Natural killer cell (primary cell): ENCODE measurements at regions not wholly inside any gene's neighbourhood (a gene's known extent, or its start where the extent isn't known, plus 50 kb on each side); places are given as distances from the start of the nearest gene placed in this dataset.

Source experiments
- ATAC-seq, 3 donors: fragments of 150-1000 bp in 2 of 3; fragments of 200-7000 bp in 1 of 3; cut with Tn5 transposase; 1 replicate in 1 of 3; 2 replicates in 2 of 3; pipeline ENCODE4 v1.10.0; 2021; ENCODE audit warnings: mild to moderate bottlenecking in 2 of 3, moderate library complexity in 2 of 3
- DNase-seq, 2 donors: peaks; one replicate each; pipeline versions ENCODE4 v3.0.0 to v3.0.0-alpha.2; 2013 to 2021; ENCODE audit warnings: mixed read lengths in 1 of 2
- H3K27ac ChIP-seq: one replicate; pipeline ENCODE4 v1.5.1; 2013; ENCODE audit warnings: mild to moderate bottlenecking, low read length
- H3K27me3 ChIP-seq: one replicate; pipeline ENCODE4 v1.6.1; 2013; ENCODE audit warnings: low read length; ENCODE audit not compliant: control insufficient read depth, insufficient read depth
- H3K36me3 ChIP-seq: one replicate; pipeline ENCODE4 v1.6.1; 2013; ENCODE audit warnings: low read length; ENCODE audit not compliant: control insufficient read depth, insufficient read depth
- H3K4me1 ChIP-seq: one replicate; pipeline ENCODE4 v1.6.1; 2013; ENCODE audit warnings: low read length; ENCODE audit not compliant: control insufficient read depth, insufficient read depth
- H3K4me3 ChIP-seq: one replicate; pipeline ENCODE4 v1.5.1; 2013; ENCODE audit warnings: low read length
- H3K9me3 ChIP-seq: one replicate; pipeline ENCODE4 v1.6.1; 2013; ENCODE audit warnings: low read length; ENCODE audit not compliant: control insufficient read depth, insufficient read depth
- H3K27ac Mint-ChIP-seq, 2 donors: one replicate each; pipeline ENCODE4 v1.8.0; 2022; ENCODE audit warnings: mild to moderate bottlenecking in 2 of 2, mixed read lengths in 2 of 2, moderate library complexity in 1 of 2
- H3K27me3 Mint-ChIP-seq, 2 donors: one replicate each; pipeline ENCODE4 v1.8.0; 2022; ENCODE audit warnings: low read depth in 2 of 2, mixed read lengths in 2 of 2
- H3K36me3 Mint-ChIP-seq: one replicate; pipeline ENCODE4 v1.8.0; 2022; ENCODE audit warnings: mixed read lengths
- H3K4me1 Mint-ChIP-seq, 2 donors: one replicate each; pipeline ENCODE4 v1.8.0; 2022; ENCODE audit warnings: mixed read lengths in 2 of 2
- H3K4me3 Mint-ChIP-seq: one replicate; pipeline ENCODE4 v1.8.0; 2022; ENCODE audit warnings: mild to moderate bottlenecking, moderate library complexity, mixed read lengths
- H3K9me3 Mint-ChIP-seq, 2 donors: one replicate each; pipeline ENCODE4 v1.8.0; 2022; ENCODE audit warnings: mixed read lengths in 2 of 2
- WGBS: methylation state at CpG from one replicate; pipeline ENCODE4 v1.1.7; 2013; ENCODE audit warnings: missing lambda C conversion rate; ENCODE audit not compliant: insufficient coverage; 5-methylcytosine and 5-hydroxymethylcytosine counted together
- intact Hi-C: fragments of 100-400 bp; cut with micrococcal nuclease; formaldehyde crosslinking; loops from one replicate; pipeline ENCODE4 v1.14.2; 2022
- TF ChIP-seq, protein P1 (sequence below): fragments of 200-600 bp; IDR thresholded peaks from one replicate; pipeline ENCODE4 v1.8.0; 2022; ENCODE audit warnings: antibody characterized with exemption

DNA sequence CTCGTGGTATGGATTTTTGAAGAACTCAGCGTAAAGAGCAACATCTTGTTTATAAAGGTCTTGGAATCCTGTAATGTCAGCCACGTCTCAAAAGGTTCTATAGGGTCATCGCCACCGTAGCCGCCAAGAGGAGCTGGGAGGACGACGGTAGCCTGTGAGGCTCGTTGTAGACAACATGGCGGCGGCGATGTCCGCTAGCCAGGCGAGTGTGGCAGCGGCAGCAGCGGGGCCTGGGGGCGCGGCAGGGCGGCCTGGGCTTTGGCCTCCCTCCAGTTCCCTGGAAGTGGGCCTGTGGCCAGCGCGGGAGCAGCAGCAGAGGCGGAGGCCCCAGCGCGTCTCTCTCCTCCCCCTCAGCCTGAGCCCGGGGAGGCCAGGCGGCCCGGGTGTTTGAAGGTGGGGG, 143.5 kb upstream of the PBDC1 start:
- H3K4me1 Mint-ChIP-seq = no peaks in the 10 kb centered on the region
- H3K27ac Mint-ChIP-seq = no peak overlapping the region
- Histone ChIP-seq H3K4me1 (no peaks in the 10 kb centered on the region), H3K4me3 (no peak overlapping the region), H3K27ac (no peak overlapping the region), H3K27me3 (no peaks in the 10 kb centered on the region), H3K9me3 (no peaks in the 10 kb centered on the region), H3K36me3 (no peaks in the 10 kb centered on the region)
- ATAC-seq (no peak), DNase-seq (no peak)
- TF ChIP-seq, protein P1, sequence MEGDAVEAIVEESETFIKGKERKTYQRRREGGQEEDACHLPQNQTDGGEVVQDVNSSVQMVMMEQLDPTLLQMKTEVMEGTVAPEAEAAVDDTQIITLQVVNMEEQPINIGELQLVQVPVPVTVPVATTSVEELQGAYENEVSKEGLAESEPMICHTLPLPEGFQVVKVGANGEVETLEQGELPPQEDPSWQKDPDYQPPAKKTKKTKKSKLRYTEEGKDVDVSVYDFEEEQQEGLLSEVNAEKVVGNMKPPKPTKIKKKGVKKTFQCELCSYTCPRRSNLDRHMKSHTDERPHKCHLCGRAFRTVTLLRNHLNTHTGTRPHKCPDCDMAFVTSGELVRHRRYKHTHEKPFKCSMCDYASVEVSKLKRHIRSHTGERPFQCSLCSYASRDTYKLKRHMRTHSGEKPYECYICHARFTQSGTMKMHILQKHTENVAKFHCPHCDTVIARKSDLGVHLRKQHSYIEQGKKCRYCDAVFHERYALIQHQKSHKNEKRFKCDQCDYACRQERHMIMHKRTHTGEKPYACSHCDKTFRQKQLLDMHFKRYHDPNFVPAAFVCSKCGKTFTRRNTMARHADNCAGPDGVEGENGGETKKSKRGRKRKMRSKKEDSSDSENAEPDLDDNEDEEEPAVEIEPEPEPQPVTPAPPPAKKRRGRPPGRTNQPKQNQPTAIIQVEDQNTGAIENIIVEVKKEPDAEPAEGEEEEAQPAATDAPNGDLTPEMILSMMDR = no peak
- peaks cover 3 to 8% of the 10 kb centered on the region in 2 donors for H3K27me3 Mint-ChIP-seq
- H3K9me3 Mint-ChIP-seq = no peaks in the 10 kb centered on the region
- intact Hi-C loops = no loop called here
- WGBS = 96% methylated on average over 21 of the region's 27 CpGs
- no peak overlapping the region for H3K4me3 Mint-ChIP-seq
- H3K36me3 Mint-ChIP-seq = no peaks in the 10 kb centered on the region

DNA sequence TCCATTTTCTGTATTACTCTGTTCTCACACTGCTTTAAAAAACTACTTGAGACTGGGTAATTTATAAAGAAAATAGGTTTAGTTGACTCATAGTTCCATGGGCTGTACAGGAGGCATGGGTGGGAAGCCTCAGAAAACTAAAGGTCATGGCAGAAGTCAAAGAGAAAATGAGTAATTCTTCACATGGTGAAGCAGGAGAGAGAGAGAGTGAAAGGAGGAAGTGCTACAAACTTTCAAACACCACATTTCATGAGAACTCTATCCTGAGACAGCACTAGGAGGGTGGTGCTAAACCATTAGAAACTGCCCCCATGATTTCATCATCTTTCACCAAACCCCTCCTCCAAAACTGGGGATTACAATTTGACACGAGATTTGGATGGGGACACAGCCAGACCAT, 108.0 kb upstream of the PBDC1 start:
- H3K4me1 Mint-ChIP-seq = no peaks in the 10 kb centered on the region
- H3K4me3 Mint-ChIP-seq = no peak overlapping the region
- Histone ChIP-seq H3K4me1 (no peaks in the 10 kb centered on the region), H3K9me3 (no peaks in the 10 kb centered on the region), H3K4me3 (no peak overlapping the region), H3K27ac (no peak overlapping the region), H3K27me3 (no peaks in the 10 kb centered on the region), H3K36me3 (no peaks in the 10 kb centered on the region)
- intact Hi-C loops = no loop called here
- peaks cover 0 to 22% of the 10 kb centered on the region in 2 donors for H3K27me3 Mint-ChIP-seq
- H3K9me3 Mint-ChIP-seq = peaks cover 0 to 3% of the 10 kb centered on the region in 2 donors
- H3K36me3 Mint-ChIP-seq = no peaks in the 10 kb centered on the region
- no peak for ATAC-seq
- no peak overlapping the region for H3K27ac Mint-ChIP-seq
- DNase-seq = no peak
- TF ChIP-seq, protein P1 = no peak
- 29% methylated on average over 1 of the region's 1 CpG for WGBS

DNA sequence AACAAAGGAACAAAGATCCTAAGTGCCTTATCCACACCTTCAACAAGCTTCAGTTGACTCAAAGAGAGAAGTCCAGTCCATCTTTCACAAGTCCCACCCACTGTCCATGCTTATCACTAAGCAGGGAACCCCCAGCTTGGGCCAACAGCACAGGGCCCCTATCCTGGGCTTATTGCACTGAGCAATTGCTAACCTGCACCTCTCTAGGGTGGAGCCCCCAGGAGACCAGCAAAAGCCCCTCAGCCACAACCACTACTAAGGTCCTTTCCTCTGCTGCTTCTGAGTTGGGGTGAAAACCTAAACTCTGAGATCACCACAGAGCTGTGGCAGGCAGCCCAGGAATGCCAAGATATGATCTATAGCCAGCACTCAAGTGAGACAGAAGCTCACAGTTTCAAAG, 96.7 kb upstream of the PBDC1 start:
- H3K4me3 Mint-ChIP-seq = no peak overlapping the region
- H3K27ac Mint-ChIP-seq = no peak overlapping the region
- H3K36me3 Mint-ChIP-seq = no peaks in the 10 kb centered on the region
- TF ChIP-seq, protein P1 = no peak
- intact Hi-C loops = no loop called here
- Histone ChIP-seq H3K36me3 (no peaks in the 10 kb centered on the region), H3K27ac (no peak overlapping the region), H3K9me3 (no peaks in the 10 kb centered on the region), H3K4me3 (no peak overlapping the region), H3K27me3 (no peaks in the 10 kb centered on the region), H3K4me1 (no peaks in the 10 kb centered on the region)
- ATAC-seq = no peak
- no peaks in the 10 kb centered on the region for H3K4me1 Mint-ChIP-seq
- H3K27me3 Mint-ChIP-seq = peaks cover 10 to 32% of the 10 kb centered on the region in 2 donors
- no peak for DNase-seq
- no peaks in the 10 kb centered on the region for H3K9me3 Mint-ChIP-seq

DNA sequence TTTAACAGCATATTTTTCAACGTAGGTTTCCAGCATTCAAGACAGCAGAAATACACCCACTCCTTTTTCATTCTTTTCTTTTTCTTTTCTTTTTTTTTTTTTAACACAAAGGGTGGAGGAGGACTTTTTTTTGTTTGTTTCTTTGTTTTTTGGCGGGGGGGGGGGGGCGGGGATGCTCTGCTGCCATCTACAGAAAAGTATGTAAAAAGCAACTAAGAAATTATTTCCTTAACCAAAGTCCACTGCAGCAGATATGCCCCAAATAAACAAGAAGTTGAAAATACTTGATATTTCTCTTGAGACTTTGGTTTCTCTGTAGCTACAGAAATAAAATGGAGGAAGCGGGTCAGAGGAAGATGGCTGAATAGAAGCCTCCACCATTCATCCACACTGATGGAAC, 63.2 kb upstream of the PBDC1 start:
- intact Hi-C loops = no loop called here
- TF ChIP-seq, protein P1 = no peak
- ATAC-seq (no peak), DNase-seq (no peak)
- Mint-ChIP-seq H3K36me3 (no peaks in the 10 kb centered on the region), H3K27me3 (peaks cover 0 to 37% of the 10 kb centered on the region in 2 donors), H3K4me3 (no peak overlapping the region), H3K27ac (no peak overlapping the region), H3K9me3 (no peaks in the 10 kb centered on the region), H3K4me1 (no peaks in the 10 kb centered on the region)
- Histone ChIP-seq H3K4me1 (no peaks in the 10 kb centered on the region), H3K9me3 (no peaks in the 10 kb centered on the region), H3K36me3 (no peaks in the 10 kb centered on the region), H3K27ac (no peak overlapping the region), H3K27me3 (no peaks in the 10 kb centered on the region), H3K4me3 (no peak overlapping the region)
- WGBS = 100% methylated on average over 1 of the region's 4 CpGs
